Activated T-cell treated with anti-CD3 and anti-CD28 coated beads, Interleukin-2, amount 50 U/mL, for 48 hours (primary cell): ENCODE measurements at regions not wholly inside any gene's neighbourhood (a gene's known extent, or its start where the extent isn't known, plus 50 kb on each side); places are given as distances from the start of the nearest gene placed in this dataset.
"Not testable (repeated sequence)": the region's sequence is repeated elsewhere in the genome, so short reads cannot be mapped to it uniquely, and the experiment has no call there.

Experiments used
- DNase-seq, 2 experiments: peaks; one replicate each; pipeline ENCODE4 v3.0.0-alpha.2; 2020

DNA sequence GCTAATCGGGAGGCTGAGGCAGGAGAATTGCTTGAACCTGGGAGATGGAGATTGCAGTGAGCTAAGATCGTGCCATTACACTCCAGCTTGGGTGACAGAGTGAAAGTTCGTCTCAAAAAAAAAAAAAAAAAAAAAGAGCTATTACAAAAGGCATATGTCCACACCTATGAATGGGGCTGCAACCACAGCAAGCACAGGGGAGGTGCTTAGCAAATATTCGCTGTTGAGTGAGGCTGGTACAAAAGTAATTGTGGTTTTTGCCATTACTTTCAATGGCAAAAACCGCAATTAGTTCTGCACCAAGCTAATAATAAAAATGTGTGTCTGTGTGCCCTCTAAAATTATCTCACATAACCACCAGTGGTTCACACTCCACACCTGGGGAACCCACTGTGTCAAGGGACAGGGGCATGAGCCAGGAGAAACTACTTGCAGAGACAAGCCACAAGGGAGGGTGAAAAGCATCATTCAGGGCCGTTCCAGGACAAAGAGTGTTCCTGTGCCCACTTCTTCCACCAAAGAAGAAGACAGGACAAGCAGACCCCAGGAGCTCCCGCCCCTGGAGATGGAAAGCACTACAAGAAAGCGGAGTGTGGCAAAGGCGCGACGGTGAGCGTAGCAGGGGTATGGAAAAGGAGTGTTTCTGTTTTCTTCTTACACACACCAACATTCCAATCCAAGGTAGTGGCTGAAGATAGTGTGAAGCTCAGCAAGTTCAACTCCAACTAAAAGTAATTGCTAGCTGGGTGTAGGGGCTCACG is 84.4 kb upstream of the CNEP1R1 start:
- DNase-seq = no peak

DNA sequence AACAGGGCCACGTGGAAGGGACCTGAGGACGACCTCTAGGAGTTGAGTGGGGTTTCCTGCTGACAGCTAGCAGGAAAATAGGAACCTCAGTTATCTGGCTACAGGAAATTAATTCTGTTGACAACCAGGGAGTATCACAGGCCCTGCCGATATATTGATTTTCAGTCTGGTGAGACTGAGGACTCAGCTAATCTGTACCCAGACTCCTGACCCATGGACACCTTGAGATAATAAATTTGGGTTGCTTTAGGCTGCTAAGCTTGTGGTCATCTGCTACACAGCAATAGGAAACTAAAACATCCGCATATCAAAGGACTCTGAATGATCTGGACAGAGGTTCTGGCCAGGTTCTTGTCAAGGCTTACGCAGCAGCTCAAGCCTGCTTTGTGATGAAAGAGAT is 80.8 kb upstream of the CNEP1R1 start:
- DNase-seq = no peak

DNA sequence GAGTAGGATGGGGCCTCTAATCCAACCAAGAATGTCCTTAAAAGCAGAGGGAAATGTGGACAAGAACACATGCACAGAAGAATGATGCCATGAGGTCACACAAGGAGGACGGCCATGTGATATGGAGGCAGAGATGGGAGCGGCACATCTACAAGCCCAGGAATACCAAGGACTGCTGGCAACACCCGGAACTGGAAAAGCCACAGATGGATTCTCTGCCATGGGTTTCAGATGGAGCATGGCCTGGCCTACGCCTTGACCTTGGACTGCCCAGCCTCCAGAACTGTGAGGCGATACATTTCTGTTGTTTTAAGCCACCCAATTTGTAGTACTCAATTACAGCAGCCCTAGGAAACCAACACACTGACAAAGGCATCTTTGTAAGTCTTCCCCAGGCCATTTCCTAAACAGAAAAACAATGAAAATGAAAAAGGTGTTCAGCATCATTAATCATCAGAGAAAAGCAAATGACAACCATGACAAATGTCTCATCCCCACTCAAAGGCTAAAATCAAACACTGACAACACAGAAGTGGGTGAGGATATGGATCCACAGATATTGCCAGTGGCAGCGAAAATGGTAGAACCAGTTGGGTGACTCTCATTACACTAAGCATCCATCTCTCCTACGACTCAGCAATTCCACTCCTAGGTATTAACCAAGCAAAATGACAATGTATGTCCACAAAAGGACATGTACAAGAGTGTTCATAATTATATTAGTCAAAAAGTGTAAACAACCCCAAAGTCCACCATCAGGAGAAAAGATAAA is 76.9 kb upstream of the CNEP1R1 start:
- DNase-seq = no peak

DNA sequence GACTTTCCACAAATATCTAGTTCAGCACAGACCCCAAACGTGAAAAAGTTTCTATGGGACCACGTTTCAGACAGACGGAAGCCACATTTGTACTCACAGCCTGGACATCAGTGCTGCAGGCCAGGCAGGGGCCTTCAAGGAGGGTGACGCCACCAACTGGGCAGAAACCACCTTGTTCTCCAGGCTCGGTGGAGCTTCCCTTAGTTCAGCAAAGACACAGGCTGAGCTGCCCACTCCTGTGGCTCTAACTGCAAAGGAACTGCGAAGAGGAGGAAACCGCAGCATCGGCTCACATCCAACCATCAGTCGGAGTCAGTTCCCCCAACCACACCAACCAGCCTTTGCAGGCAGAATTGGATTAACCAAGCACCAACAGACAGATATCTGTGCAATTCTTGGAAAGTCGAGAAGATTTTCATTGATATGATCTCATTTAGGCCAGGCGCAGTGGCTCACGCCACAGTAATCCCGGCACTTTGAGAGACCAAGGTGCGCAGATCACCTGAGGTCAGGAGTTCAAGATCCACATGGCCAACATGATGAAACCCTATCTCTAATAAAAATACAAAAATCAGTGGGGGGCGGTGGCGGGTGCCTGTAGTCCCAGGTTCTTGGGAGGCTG is 73.3 kb upstream of the CNEP1R1 start:
- no peak for DNase-seq

DNA sequence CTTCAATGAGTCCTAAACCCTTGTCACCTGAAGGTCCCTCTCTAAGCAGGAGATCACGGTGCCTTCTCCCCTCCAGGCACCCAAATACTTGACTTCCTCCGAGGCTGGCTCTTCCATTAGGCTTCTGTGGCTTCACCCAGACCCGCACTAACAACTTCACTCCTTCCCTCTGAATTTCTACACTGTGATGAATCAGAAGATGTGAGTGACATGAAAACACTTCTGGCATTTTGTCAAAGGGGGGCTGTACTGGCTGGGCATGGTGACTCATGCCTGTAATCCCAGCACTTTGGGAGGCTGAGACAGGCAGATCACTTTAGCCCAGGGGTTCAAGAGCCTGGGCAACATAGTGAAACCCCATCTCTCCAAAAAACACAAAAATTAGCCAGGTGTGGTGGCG is 72.6 kb upstream of the CNEP1R1 start:
- no peak for DNase-seq

DNA sequence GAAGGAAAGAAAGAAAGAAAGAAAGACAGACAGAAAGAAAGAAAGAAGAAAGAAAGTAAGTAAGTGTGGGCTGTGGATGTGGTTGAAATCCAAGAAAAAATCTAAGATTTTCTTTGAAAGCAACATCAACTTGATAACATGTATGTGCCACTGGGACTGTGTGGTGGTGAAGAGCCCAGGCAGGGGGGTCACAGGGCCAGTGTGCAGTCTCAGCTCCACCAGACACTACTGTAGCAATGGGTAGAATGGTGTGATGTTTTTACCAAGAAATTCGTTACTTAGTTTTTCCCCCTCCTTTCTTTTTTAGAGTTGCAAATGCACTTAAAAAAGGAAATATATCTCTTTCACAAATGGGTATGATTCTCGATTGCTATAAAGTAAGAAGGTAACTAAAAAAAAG is 71.9 kb upstream of the CNEP1R1 start:
- DNase-seq = no peak

GRCh38 chr16:49955858-49956257 is 69.2 kb upstream of the CNEP1R1 start:
- no peak for DNase-seq

GRCh38 chr16:49956915-49957314 is 68.1 kb upstream of the CNEP1R1 start:
- no peak for DNase-seq

- no peak for DNase-seq
Measured at GRCh38 chr16:49958448-49958847, 66.6 kb upstream of the CNEP1R1 start.

DNA sequence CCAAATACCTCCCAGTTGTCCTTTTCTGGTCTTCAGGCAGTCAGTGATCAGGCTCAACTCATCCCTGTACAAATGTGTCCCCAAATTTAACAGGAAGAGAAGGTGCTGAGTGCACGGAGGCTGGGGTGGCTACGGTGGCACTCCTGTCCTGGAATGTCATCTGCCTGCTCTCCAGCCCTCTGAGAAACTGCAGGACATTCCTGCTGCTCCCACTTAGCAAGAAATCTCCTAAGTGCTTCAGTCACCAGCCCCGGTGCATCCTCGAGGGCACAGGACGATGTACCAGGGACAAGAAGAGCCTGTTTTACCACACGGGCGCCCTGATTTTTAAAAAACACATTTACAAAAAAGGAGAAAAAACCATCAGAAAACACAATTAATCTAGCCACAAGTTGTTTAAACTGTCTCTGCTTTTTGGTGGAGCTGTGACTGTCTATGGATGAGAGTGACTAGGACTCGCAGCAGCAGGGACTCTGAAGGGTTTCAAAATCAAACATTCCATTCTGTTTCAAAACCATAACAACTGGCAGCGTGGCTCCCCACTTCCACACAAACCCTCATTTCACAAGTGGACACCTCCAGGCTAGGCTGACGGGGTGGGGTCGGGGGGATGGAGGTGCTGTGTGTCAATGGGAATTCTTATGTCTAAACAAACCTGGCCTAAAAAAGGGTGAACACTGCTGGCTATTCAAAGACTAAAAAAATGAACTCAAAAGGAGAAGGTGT is 65.3 kb upstream of the CNEP1R1 start:
- DNase-seq = no peak

DNA sequence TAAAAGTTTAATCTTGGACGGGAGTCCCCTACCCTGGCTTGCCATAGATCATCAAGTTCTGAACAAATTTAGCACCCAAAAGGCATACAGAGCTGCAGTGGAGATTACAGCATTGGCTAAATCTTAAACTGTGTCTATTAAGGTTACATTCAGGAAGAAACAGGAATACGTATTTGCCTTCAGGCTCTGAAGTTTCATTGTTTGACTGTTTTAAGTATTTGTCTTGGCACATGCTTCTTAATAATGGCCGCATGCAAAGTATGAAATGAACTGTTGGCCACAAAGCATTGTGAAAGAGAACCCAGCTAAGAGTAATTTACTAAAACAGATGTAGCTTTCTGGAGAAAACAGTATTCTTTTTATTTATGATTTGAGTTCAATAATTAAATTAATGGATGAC is 63.9 kb upstream of the CNEP1R1 start:
- DNase-seq = no peak

DNA sequence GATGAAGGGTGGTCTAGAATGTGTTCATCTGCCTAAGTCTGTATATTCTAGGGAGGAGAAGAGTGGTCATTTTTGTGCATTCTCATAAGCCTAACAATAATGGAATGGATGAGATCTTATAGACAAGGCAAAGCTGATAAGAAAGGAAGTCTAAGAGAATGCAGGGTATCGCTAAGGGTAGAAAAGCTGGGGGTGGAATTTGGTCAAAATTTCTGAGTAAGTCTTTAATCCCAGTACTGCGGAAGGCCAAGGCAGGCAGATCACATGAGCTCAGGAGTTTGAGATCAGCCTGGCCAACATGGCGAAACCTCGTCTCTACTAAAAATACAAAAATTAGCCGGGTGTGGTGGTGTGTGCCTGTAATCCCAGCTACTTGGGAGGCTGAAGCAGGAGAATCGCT is 62.5 kb upstream of the CNEP1R1 start:
- DNase-seq = not testable (repeated sequence)

GRCh38 chr16:49964316-49964715 is 60.7 kb upstream of the CNEP1R1 start:
- DNase-seq = no peak

GRCh38 chr16:49964973-49965372 is 60.1 kb upstream of the CNEP1R1 start:
- DNase-seq = no peak

GRCh38 chr16:49967012-49967559 is 57.9 kb upstream of the CNEP1R1 start:
- DNase-seq = no peak

DNA sequence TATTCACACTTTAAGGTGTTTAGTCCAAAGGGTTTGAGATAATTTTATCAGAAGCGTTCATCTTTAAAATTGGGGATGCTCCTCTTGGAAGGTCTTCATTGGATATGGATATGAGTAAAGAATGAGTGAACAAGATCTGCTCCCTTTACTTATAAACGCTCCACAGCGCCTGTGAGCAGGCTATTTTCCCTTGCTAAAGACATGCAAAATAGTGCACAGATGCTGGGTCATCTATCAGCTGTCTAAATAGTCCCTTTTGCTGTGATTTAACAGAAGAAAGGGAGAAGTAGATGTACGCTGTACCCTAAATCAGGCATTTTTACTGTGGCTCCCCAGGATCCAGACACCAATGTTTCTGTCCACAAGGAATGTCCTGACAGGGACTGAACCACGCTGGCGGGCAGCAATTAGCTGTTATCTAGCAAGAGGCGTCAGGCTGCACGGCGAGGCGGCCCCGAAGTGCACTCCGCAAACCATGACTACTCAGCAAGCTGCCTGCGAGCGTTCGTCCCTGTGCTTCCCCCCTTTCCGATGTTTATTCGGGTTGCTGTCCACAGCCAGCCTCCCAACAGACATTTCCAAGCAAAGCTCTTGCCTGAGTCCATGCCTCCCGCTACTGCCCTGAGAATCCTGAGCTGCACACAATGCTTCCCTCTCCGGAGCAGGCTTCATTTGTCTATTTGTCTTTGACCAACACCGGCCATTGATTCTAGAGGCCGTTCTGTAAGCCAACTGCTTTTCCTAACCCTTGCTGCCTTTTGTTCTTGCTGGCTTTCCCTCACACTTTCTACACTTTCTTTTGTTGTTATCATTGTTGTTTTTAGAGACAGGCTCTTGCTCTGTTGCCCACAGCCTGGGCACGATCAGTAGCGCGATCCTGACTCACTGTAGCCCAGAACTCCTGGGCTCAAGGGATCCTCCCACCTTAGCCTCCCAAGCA is 55.7 kb upstream of the CNEP1R1 start:
- DNase-seq = no peak

- DNase-seq = no peak
Measured at GRCh38 chr16:49970797-49971431, 54.1 kb upstream of the CNEP1R1 start.

DNA sequence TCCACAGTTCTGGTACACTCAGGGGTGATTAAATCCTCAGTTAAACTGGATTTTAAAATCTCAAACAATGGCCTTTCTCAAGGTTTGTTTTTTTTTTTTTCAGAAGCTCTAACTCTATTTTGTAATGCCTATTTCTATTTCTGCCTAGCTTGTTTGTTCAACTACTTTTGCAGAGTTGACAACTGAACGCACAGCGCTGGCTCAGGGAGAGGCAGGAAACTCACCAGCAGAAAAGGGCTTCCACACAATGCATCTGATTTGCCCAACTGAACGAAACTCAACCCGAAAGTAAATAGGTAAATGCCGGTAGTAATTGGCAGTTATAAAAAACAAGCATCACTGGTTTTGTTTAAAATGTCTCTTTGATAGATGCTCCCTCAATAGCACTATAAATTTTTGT is 52.7 kb upstream of the CNEP1R1 start:
- DNase-seq = no peak

- DNase-seq = no peak
Measured at GRCh38 chr16:49972961-49973360, 52.1 kb upstream of the CNEP1R1 start.
